ENCODE measurements at regions not wholly inside any gene's neighbourhood (a gene's known extent, or its start where the extent isn't known, plus 50 kb on each side); places are given as distances from the start of the nearest gene placed in this dataset.

GRCh38 chr13:18948012-18948663, 233.5 kb downstream of the TUBA3C start:
- TF ChIP-seq CTCF (IDR thresholded peaks at IDR 0.05; ENCODE audit: low read length) (no peak), EZH2phosphoT487 (IDR thresholded peaks at IDR 0.05; ENCODE audit: low read length) (no peak), EZH2 (optimal IDR thresholded peaks at IDR 0.05; ENCODE audit: low read depth, low read length) (no peak)

Measured in MM.1S (cell line).